WTC11 (cell line): ENCODE measurements at regions not wholly inside any gene's neighbourhood (a gene's known extent, or its start where the extent isn't known, plus 50 kb on each side); places are given as distances from the start of the nearest gene placed in this dataset.

ENCODE experiments used
- ATAC-seq: fragments of 200-7000 bp; cut with Tn5 transposase; 2 replicates; pipeline ENCODE4 v1.10.0; 2021; ENCODE audit warnings: mild to moderate bottlenecking, moderate library complexity
- CTCF ChIA-PET: fragments of 300-600 bp; sonication (Branson Sonifier 250); formaldehyde crosslinking; loops from one replicate; lab custom pipeline; 2021; ENCODE audit warnings: antibody characterized with exemption; lab: Charles Lee
- POLR2A ChIA-PET: fragments of 350-600 bp; sonication (Branson Sonifier 250); formaldehyde crosslinking; loops from one replicate; lab custom pipeline; 2021; ENCODE audit warnings: antibody characterized with exemption; lab: Charles Lee
- DNase-seq: peaks from one replicate; pipeline ENCODE4 v3.0.0; 2021; ENCODE audit warnings: low spot score
- H3K27ac Mint-ChIP-seq: 2 replicates; pipeline ENCODE4 v1.8.0; 2021; ENCODE audit warnings: mixed read lengths
- H3K27me3 Mint-ChIP-seq: 2 replicates; pipeline ENCODE4 v1.8.0; 2021; ENCODE audit warnings: low read depth, mild to moderate bottlenecking, moderate library complexity, mixed read lengths
- H3K36me3 Mint-ChIP-seq: 2 replicates; pipeline ENCODE4 v1.8.0; 2021; ENCODE audit warnings: mixed read lengths
- H3K4me1 Mint-ChIP-seq: 2 replicates; pipeline ENCODE4 v1.8.0; 2022; ENCODE audit warnings: mixed read lengths
- H3K4me3 Mint-ChIP-seq: 2 replicates; pipeline ENCODE4 v1.8.0; 2021; ENCODE audit warnings: mild to moderate bottlenecking, moderate library complexity, mixed read lengths
- H3K9me3 Mint-ChIP-seq: 2 replicates; pipeline ENCODE4 v1.8.0; 2021; ENCODE audit warnings: mixed read lengths
- AFF4 ChIP-seq: sonication (generic); formaldehyde crosslinking; IDR thresholded peaks from 2 replicates; pipeline ENCODE4 v1.8.1; 2023; ENCODE audit warnings: mild to moderate bottlenecking, missing genetic modification reagents, borderline replicate concordance
- ATF3 ChIP-seq: sonication (generic); formaldehyde crosslinking; conservative IDR thresholded peaks from 2 replicates; pipeline ENCODE4 v1.8.1; 2022; ENCODE audit warnings: mild to moderate bottlenecking, missing genetic modification reagents
- ATF6 ChIP-seq: sonication (generic); formaldehyde crosslinking; IDR thresholded peaks from 2 replicates; pipeline ENCODE4 v1.8.1; 2023; ENCODE audit warnings: mild to moderate bottlenecking, missing genetic modification reagents
- CBFB ChIP-seq: sonication (generic); formaldehyde crosslinking; IDR thresholded peaks from 2 replicates; pipeline ENCODE4 v1.8.1; 2022; ENCODE audit warnings: mild to moderate bottlenecking, low read depth, missing genetic modification reagents
- CREB1 ChIP-seq: sonication (generic); formaldehyde crosslinking; IDR thresholded peaks from 2 replicates; pipeline ENCODE4 v1.8.0; 2023; ENCODE audit warnings: mild to moderate bottlenecking, missing genetic modification reagents
- HMGA2 ChIP-seq: fragments of 250-450 bp; sonication (Bioruptor Pico); IDR thresholded peaks from 2 replicates; pipeline ENCODE4 v1.4.0; 2021; ENCODE audit warnings: mild to moderate bottlenecking, moderate library complexity
- HMGXB4 ChIP-seq: sonication (generic); formaldehyde crosslinking; IDR thresholded peaks from 2 replicates; pipeline ENCODE4 v1.8.1; 2023; ENCODE audit warnings: mild to moderate bottlenecking, moderate library complexity, missing genetic modification reagents
- JUN ChIP-seq: sonication (generic); formaldehyde crosslinking; IDR thresholded peaks from 2 replicates; pipeline ENCODE4 v1.8.0; 2023; ENCODE audit warnings: mild to moderate bottlenecking, missing genetic modification reagents
- NFE2L1 ChIP-seq: sonication (generic); formaldehyde crosslinking; IDR thresholded peaks from 2 replicates; pipeline ENCODE4 v1.8.1; 2023; ENCODE audit warnings: missing genetic modification reagents
- NFYB ChIP-seq: sonication (generic); formaldehyde crosslinking; conservative IDR thresholded peaks from 2 replicates; pipeline ENCODE4 v1.8.0; 2022; ENCODE audit warnings: low read depth, missing genetic modification reagents
- OVOL2 ChIP-seq: fragments of 250-450 bp; sonication (Bioruptor Pico); IDR thresholded peaks from 2 replicates; pipeline ENCODE4 v1.9.0; 2021; ENCODE audit warnings: mild to moderate bottlenecking, borderline replicate concordance
- RORB ChIP-seq: fragments of 250-450 bp; sonication (Bioruptor Pico); IDR thresholded peaks from 2 replicates; pipeline ENCODE4 v1.9.0; 2021; ENCODE audit warnings: mild to moderate bottlenecking
- SP1 ChIP-seq: sonication (generic); formaldehyde crosslinking; conservative IDR thresholded peaks from 2 replicates; pipeline ENCODE4 v1.8.1; 2022; ENCODE audit warnings: missing genetic modification reagents
- ZBTB21 ChIP-seq: sonication (generic); formaldehyde crosslinking; IDR thresholded peaks from 2 replicates; pipeline ENCODE4 v1.8.1; 2023; ENCODE audit warnings: mild to moderate bottlenecking, missing genetic modification reagents, borderline replicate concordance
- ZMAT4 ChIP-seq: fragments of 250-450 bp; sonication (Bioruptor Pico); IDR thresholded peaks from 2 replicates; pipeline ENCODE4 v1.9.0; 2021; ENCODE audit warnings: mild to moderate bottlenecking
- ZNF138 ChIP-seq: sonication (generic); formaldehyde crosslinking; conservative IDR thresholded peaks from 2 replicates; pipeline ENCODE4 v1.8.1; 2022; ENCODE audit warnings: mild to moderate bottlenecking, moderate library complexity, missing genetic modification reagents
- ZNF219 ChIP-seq: sonication (generic); formaldehyde crosslinking; IDR thresholded peaks from 2 replicates; pipeline ENCODE4 v1.8.0; 2023; ENCODE audit warnings: missing genetic modification reagents, mild to moderate bottlenecking, borderline replicate concordance
- ZNF281 ChIP-seq: sonication (generic); formaldehyde crosslinking; IDR thresholded peaks from 2 replicates; pipeline ENCODE4 v1.8.0; 2023; ENCODE audit warnings: mild to moderate bottlenecking, missing genetic modification reagents
- ZNF317 ChIP-seq: sonication (generic); formaldehyde crosslinking; IDR thresholded peaks from 2 replicates; pipeline ENCODE4 v1.8.1; 2023; ENCODE audit warnings: low read depth, mild to moderate bottlenecking, moderate library complexity, missing genetic modification reagents, borderline replicate concordance
- ZNF416 ChIP-seq: fragments of 250-450 bp; sonication (Bioruptor Pico); IDR thresholded peaks from 2 replicates; pipeline ENCODE4 v1.9.0; 2021; ENCODE audit warnings: mild to moderate bottlenecking, inconsistent platforms
- ZSCAN18 ChIP-seq: fragments of 250-450 bp; sonication (Bioruptor Pico); IDR thresholded peaks from 2 replicates; pipeline ENCODE4 v2.1.2; 2022; ENCODE audit warnings: mild to moderate bottlenecking, moderate library complexity

GRCh38 chr4:83981156-83981555 is 445.2 kb downstream of the GPAT3 start:
- no peaks in the 10 kb centered on the region for H3K4me1 Mint-ChIP-seq
- peaks cover 4% of the 10 kb centered on the region; the same call in 1 of the 2 replicates for H3K9me3 Mint-ChIP-seq
- ChIA-PET POLR2A (no interaction called here), CTCF (no interaction called here)
- H3K27ac Mint-ChIP-seq, result no peak overlapping the region
- DNase-seq, result no peak
- no peak overlapping the region for H3K4me3 Mint-ChIP-seq
- no peak for ATAC-seq
- no peaks in the 10 kb centered on the region; the same call in 1 of the 2 replicates for H3K36me3 Mint-ChIP-seq
- no peaks in the 10 kb centered on the region for H3K27me3 Mint-ChIP-seq
- TF ChIP-seq AFF4 (CRISPR knock-in tag) (no peak), ZSCAN18 (CRISPR knock-in tag) (no peak), NFYB (CRISPR knock-in tag) (no peak), NFE2L1 (CRISPR knock-in tag) (no peak), ATF6 (CRISPR knock-in tag) (no peak), JUN (CRISPR knock-in tag) (no peak), SP1 (CRISPR knock-in tag) (no peak), ZNF416 (CRISPR knock-in tag) (no peak), HMGA2 (CRISPR knock-in tag) (no peak), ZNF317 (no peak), ZNF138 (CRISPR knock-in tag) (no peak), ZBTB21 (CRISPR knock-in tag) (no peak), CBFB (CRISPR knock-in tag) (no peak), RORB (CRISPR knock-in tag) (no peak), ZNF219 (CRISPR knock-in tag) (no peak)
- TF ChIP-seq, all 79 proteins: peak for 0

- Mint-ChIP-seq H3K9me3 (peaks cover 4% of the 10 kb centered on the region; the same call in 1 of the 2 replicates), H3K36me3 (no peaks in the 10 kb centered on the region; the same call in 1 of the 2 replicates), H3K27me3 (no peaks in the 10 kb centered on the region), H3K4me1 (no peaks in the 10 kb centered on the region), H3K27ac (no peak overlapping the region), H3K4me3 (no peak overlapping the region)
- DNase-seq (no peak), ATAC-seq (no peak)
- ChIA-PET POLR2A (no interaction called here), CTCF (no interaction called here)
- TF ChIP-seq ATF3 (CRISPR knock-in tag) (no peak), OVOL2 (CRISPR knock-in tag) (no peak), CREB1 (CRISPR knock-in tag) (no peak), NFE2L1 (CRISPR knock-in tag) (no peak), HMGXB4 (CRISPR knock-in tag) (no peak), ZNF281 (no peak), ZMAT4 (CRISPR knock-in tag) (no peak), CBFB (CRISPR knock-in tag) (no peak)
These were observed 443.9 kb downstream of the GPAT3 start for GRCh38 chr4:83979773-83980172.
